Liver (tissue), 8 donors: ENCODE measurements at regions not wholly inside any gene's neighbourhood (a gene's known extent, or its start where the extent isn't known, plus 50 kb on each side); places are given as distances from the start of the nearest gene placed in this dataset.

Experiments
- DNase-seq: peaks from one replicate; pipeline ENCODE4 v3.0.0-alpha.2; 2017; ENCODE audit warnings: low spot score
- H3K27ac ChIP-seq, 2 donors: one replicate each; pipeline ENCODE4 v1.7.0; 2013; ENCODE audit warnings: inconsistent platforms in 2 of 2, low read length in 2 of 2, control low read depth in 1 of 2, low read depth in 1 of 2, mild to moderate bottlenecking in 1 of 2
- H3K27me3 ChIP-seq, 4 donors: one replicate each; pipeline versions ENCODE4 v1.6.1 to v1.7.0; 2013; ENCODE audit warnings: low read length in 3 of 4, inconsistent platforms in 1 of 4, mild to moderate bottlenecking in 1 of 4, moderate library complexity in 1 of 4; ENCODE audit not compliant: control insufficient read depth in 4 of 4, insufficient read depth in 4 of 4
- H3K36me3 ChIP-seq, 4 donors: one replicate each; pipeline versions ENCODE4 v1.6.1 to v1.7.0; 2013; ENCODE audit warnings: low read length in 3 of 4, mild to moderate bottlenecking in 3 of 4, low read depth in 1 of 4, moderate library complexity in 1 of 4; ENCODE audit not compliant: control insufficient read depth in 4 of 4, insufficient read depth in 3 of 4
- H3K4me1 ChIP-seq, 4 donors: one replicate each; pipeline versions ENCODE4 v1.6.1 to v1.7.0; 2013; ENCODE audit warnings: low read length in 3 of 4, mild to moderate bottlenecking in 3 of 4, moderate library complexity in 1 of 4; ENCODE audit not compliant: control insufficient read depth in 4 of 4, insufficient read depth in 4 of 4
- H3K4me3 ChIP-seq, 3 donors: one replicate each; pipeline versions ENCODE4 v1.6.1 to v1.7.0; 2013; ENCODE audit warnings: low read length in 3 of 3, control low read depth in 1 of 3, low read depth in 1 of 3, mild to moderate bottlenecking in 1 of 3
- H3K9ac ChIP-seq, 2 donors: one replicate each; pipeline ENCODE4 v1.7.0; 2013; ENCODE audit warnings: low read length in 2 of 2, mild to moderate bottlenecking in 2 of 2, moderate library complexity in 2 of 2, control low read depth in 1 of 2, low read depth in 1 of 2
- H3K9me3 ChIP-seq, 4 donors: one replicate each; pipeline versions ENCODE4 v1.6.1 to v1.7.0; 2013; ENCODE audit warnings: low read length in 3 of 4; ENCODE audit not compliant: control insufficient read depth in 4 of 4
- ATF3 ChIP-seq: IDR thresholded peaks from 2 replicates; pipeline ENCODE4 v1.6.1; 2016; ENCODE audit warnings: antibody characterized with exemption
- CTCF ChIP-seq: fragments of 150-350 bp; IDR thresholded peaks from 2 replicates; pipeline ENCODE4 v1.5.1; 2017; ENCODE audit warnings: improper control_type of control experiment, low read depth, low read length; ENCODE audit not compliant: missing input control
- EGR1 ChIP-seq, 2 donors: IDR thresholded peaks; 2 replicates each; pipeline ENCODE4 v1.6.1; 2016 to 2018; ENCODE audit warnings: antibody characterized with exemption in 2 of 2, low read depth in 2 of 2
- FOXA1 ChIP-seq: IDR thresholded peaks from 2 replicates; pipeline ENCODE4 v1.6.1; 2016; ENCODE audit warnings: antibody characterized with exemption
- FOXA2 ChIP-seq: IDR thresholded peaks from 2 replicates; pipeline ENCODE4 v1.6.1; 2016; ENCODE audit warnings: antibody characterized with exemption
- GABPA ChIP-seq, 2 donors: IDR thresholded peaks in 1 of 2; conservative IDR thresholded peaks in 1 of 2; 2 replicates each; pipeline ENCODE4 v1.6.1; 2016; ENCODE audit warnings: antibody characterized with exemption in 2 of 2, mild to moderate bottlenecking in 1 of 2, moderate library complexity in 1 of 2
- HNF4A ChIP-seq, 2 donors: conservative IDR thresholded peaks; 2 replicates each; pipeline ENCODE4 v1.6.1; 2016; ENCODE audit warnings: antibody characterized with exemption in 2 of 2, mild to moderate bottlenecking in 2 of 2
- HNF4G ChIP-seq: IDR thresholded peaks from 2 replicates; pipeline ENCODE4 v1.6.1; 2016; ENCODE audit warnings: antibody characterized with exemption
- JUND ChIP-seq, 2 donors: IDR thresholded peaks; 2 replicates each; pipeline ENCODE4 v1.6.1; 2016; ENCODE audit warnings: antibody characterized with exemption in 2 of 2
- MAX ChIP-seq: IDR thresholded peaks from 2 replicates; pipeline ENCODE4 v1.6.1; 2016; ENCODE audit warnings: antibody characterized with exemption
- NR2F2 ChIP-seq: IDR thresholded peaks from 2 replicates; pipeline ENCODE4 v1.6.1; 2016; ENCODE audit warnings: antibody characterized with exemption
- RAD21 ChIP-seq, 2 donors: IDR thresholded peaks; 2 replicates each; pipeline ENCODE4 v1.6.1; 2016; ENCODE audit warnings: antibody characterized with exemption in 2 of 2, mild to moderate bottlenecking in 2 of 2
- REST ChIP-seq: IDR thresholded peaks from 2 replicates; pipeline ENCODE4 v1.6.1; 2016; ENCODE audit warnings: antibody characterized with exemption, mild to moderate bottlenecking
- RXRA ChIP-seq, 2 donors: IDR thresholded peaks; 2 replicates each; pipeline ENCODE4 v1.6.1; 2017 to 2018; ENCODE audit warnings: antibody characterized with exemption in 2 of 2, mild to moderate bottlenecking in 1 of 2
- SP1 ChIP-seq: IDR thresholded peaks from 2 replicates; pipeline ENCODE4 v1.6.1; 2018; ENCODE audit warnings: antibody characterized with exemption, mild to moderate bottlenecking
- TAF1 ChIP-seq: conservative IDR thresholded peaks from 2 replicates; pipeline ENCODE4 v1.6.1; 2016; ENCODE audit warnings: antibody characterized with exemption, mild to moderate bottlenecking
- YY1 ChIP-seq: IDR thresholded peaks from 2 replicates; pipeline ENCODE4 v1.6.1; 2016; ENCODE audit warnings: antibody characterized with exemption, mild to moderate bottlenecking
- WGBS: extraction: QIAGEN DNeasy Blood & Tissue Kit; methylation state at CpG from one replicate; pipeline ENCODE4 v1.1.7; 2013; 5-methylcytosine and 5-hydroxymethylcytosine counted together
- TF ChIP-seq, protein P1 (sequence below): IDR thresholded peaks from 2 replicates; pipeline ENCODE4 v1.6.1; 2016; ENCODE audit warnings: antibody characterized with exemption
- donor health status: healthy.
- donor health status: healthy.
- donor health status: healthy.
- donor health status: healthy.
- donor health status: healthy.

DNA sequence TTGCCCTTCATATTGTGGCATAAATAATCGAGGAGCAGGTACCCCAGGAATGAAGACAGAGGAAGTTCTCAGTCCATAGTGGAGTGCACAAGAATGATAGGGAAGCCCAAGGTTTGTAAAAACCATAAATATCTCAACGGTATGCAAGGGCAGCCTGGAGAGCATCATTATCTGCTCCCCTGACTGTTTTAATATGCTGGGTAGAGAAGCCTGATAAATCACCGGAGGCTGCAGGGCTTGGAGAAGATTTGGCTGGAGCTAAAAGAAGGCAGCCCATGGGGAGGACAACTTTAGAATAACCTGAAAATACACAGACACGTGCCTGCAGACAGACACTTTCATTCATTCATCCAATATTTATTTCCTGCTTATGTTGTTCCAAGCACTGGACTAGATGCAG, 205.2 kb upstream of the RPL38 start:
- no peak overlapping the region for H3K9ac ChIP-seq
- H3K27ac ChIP-seq, result no peak overlapping the region
- no peaks in the 10 kb centered on the region for H3K9me3 ChIP-seq
- no peaks in the 10 kb centered on the region for H3K4me1 ChIP-seq
- no peaks in the 10 kb centered on the region for H3K36me3 ChIP-seq
- 39% methylated on average over 4 of the region's 4 CpGs for WGBS
- TF ChIP-seq GABPA (IDR thresholded peaks at IDR 0.05 in 1 of 2, conservative IDR thresholded peaks at IDR 0.05 in 1 of 2) (no peak), HNF4A (conservative IDR thresholded peaks at IDR 0.05) (no peak), EGR1 (IDR thresholded peaks at IDR 0.05; ENCODE audit: low read depth in 2 of 2) (no peak), TAF1 (no peak), CTCF (no peak), REST (no peak), RAD21 (IDR thresholded peaks at IDR 0.05) (no peak), FOXA2 (no peak), YY1 (no peak), RXRA (IDR thresholded peaks at IDR 0.05) (no peak), HNF4G (no peak), MAX (no peak), JUND (IDR thresholded peaks at IDR 0.05) (no peak), FOXA1 (no peak), ATF3 (no peak), NR2F2 (no peak), SP1 (no peak)
- TF ChIP-seq, protein P1, sequence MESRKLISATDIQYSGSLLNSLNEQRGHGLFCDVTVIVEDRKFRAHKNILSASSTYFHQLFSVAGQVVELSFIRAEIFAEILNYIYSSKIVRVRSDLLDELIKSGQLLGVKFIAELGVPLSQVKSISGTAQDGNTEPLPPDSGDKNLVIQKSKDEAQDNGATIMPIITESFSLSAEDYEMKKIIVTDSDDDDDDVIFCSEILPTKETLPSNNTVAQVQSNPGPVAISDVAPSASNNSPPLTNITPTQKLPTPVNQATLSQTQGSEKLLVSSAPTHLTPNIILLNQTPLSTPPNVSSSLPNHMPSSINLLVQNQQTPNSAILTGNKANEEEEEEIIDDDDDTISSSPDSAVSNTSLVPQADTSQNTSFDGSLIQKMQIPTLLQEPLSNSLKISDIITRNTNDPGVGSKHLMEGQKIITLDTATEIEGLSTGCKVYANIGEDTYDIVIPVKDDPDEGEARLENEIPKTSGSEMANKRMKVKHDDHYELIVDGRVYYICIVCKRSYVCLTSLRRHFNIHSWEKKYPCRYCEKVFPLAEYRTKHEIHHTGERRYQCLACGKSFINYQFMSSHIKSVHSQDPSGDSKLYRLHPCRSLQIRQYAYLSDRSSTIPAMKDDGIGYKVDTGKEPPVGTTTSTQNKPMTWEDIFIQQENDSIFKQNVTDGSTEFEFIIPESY, result no peak
- H3K4me3 ChIP-seq, result no peak overlapping the region
- DNase-seq, result no peak
- peaks cover 0 to 6% (median 1%) of the 10 kb centered on the region in 4 donors for H3K27me3 ChIP-seq
